Gastrocnemius medialis (tissue), 4 donors: ENCODE measurements at regions not wholly inside any gene's neighbourhood (a gene's known extent, or its start where the extent isn't known, plus 50 kb on each side); places are given as distances from the start of the nearest gene placed in this dataset.

Experiments used
- POLR2A ChIP-seq, 2 donors: fragments of 450-650 bp; IDR thresholded peaks; one replicate each; pipeline ENCODE4 v1.6.1; 2017; ENCODE audit warnings: antibody characterized with exemption in 2 of 2, mild to moderate bottlenecking in 2 of 2, moderate library complexity in 2 of 2
- TF ChIP-seq, protein P1 (sequence below), 5 experiments: fragments of 450-650 bp in 3 of 5; fragments of 200-600 bp in 2 of 5; sonication (generic) in 2 of 5; IDR thresholded peaks in 4 of 5; conservative IDR thresholded peaks in 1 of 5; 1 replicate in 4 of 5; 2 replicates in 1 of 5; pipeline ENCODE4 v1.5.1; 2016 to 2019; ENCODE audit warnings: antibody characterized with exemption in 5 of 5, mild to moderate bottlenecking in 3 of 5, moderate library complexity in 3 of 5

DNA sequence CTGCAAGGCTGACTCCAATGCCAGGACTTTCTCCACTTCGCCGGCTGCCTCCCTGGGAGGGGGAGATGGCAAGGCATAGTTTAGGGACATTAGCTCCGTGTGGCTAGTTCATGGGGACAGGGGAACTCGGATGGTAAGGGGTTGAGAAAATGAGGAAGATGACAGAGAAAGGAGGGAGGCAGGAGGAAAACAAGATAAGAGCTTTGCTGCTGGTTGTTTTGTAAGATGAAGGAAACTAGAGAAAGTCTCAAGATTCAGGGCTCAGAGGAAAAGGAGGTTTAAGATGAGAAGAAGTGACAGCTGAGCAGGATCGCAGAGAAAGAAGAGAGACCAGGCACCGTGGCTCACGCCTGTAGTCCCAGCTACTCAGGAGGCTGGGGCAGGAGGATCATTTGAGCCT, 180.9 kb upstream of the RREB1 start:
- TF ChIP-seq, protein P1, sequence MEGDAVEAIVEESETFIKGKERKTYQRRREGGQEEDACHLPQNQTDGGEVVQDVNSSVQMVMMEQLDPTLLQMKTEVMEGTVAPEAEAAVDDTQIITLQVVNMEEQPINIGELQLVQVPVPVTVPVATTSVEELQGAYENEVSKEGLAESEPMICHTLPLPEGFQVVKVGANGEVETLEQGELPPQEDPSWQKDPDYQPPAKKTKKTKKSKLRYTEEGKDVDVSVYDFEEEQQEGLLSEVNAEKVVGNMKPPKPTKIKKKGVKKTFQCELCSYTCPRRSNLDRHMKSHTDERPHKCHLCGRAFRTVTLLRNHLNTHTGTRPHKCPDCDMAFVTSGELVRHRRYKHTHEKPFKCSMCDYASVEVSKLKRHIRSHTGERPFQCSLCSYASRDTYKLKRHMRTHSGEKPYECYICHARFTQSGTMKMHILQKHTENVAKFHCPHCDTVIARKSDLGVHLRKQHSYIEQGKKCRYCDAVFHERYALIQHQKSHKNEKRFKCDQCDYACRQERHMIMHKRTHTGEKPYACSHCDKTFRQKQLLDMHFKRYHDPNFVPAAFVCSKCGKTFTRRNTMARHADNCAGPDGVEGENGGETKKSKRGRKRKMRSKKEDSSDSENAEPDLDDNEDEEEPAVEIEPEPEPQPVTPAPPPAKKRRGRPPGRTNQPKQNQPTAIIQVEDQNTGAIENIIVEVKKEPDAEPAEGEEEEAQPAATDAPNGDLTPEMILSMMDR (IDR thresholded peaks at IDR 0.05 in 4 of 5, conservative IDR thresholded peaks at IDR 0.05 in 1 of 5): no peak
- no peak for TF ChIP-seq POLR2A (IDR thresholded peaks at IDR 0.05)
